Thyroid gland (tissue), 4 donors: ENCODE measurements at regions not wholly inside any gene's neighbourhood (a gene's known extent, or its start where the extent isn't known, plus 50 kb on each side); places are given as distances from the start of the nearest gene placed in this dataset.

ENCODE experiments used
- DNase-seq, 2 donors: peaks; one replicate each; pipeline ENCODE4 v3.0.0-alpha.2; 2019
- H3K27ac ChIP-seq, 3 donors: fragments of 200-600 bp; sonication (generic); 1 replicate in 2 of 3; 2 replicates in 1 of 3; pipeline ENCODE4 v1.5.1; 2016 to 2019; ENCODE audit warnings: mild to moderate bottlenecking in 1 of 3, moderate library complexity in 1 of 3
- H3K27me3 ChIP-seq: fragments of 200-600 bp; sonication (generic); one replicate; pipeline ENCODE4 v1.5.1; 2019
- H3K36me3 ChIP-seq, 2 donors: fragments of 200-600 bp; sonication (generic); one replicate each; pipeline ENCODE4 v1.5.1; 2016 to 2019
- H3K4me1 ChIP-seq, 2 donors: fragments of 200-600 bp; sonication (generic); one replicate each; pipeline ENCODE4 v1.5.1; 2017 to 2019
- H3K4me3 ChIP-seq, 3 donors: fragments of 200-600 bp; sonication (generic); replicated peaks in 1 of 3; 1 replicate in 2 of 3; 2 replicates in 1 of 3; pipeline ENCODE4 v1.5.1; 2016; ENCODE audit warnings: mild to moderate bottlenecking in 1 of 3
- H3K9me3 ChIP-seq: fragments of 200-600 bp; sonication (generic); one replicate; pipeline ENCODE4 v1.5.1; 2017
- POLR2A ChIP-seq, 2 donors: fragments of 450-650 bp; IDR thresholded peaks; one replicate each; pipeline ENCODE4 v1.6.1; 2017; ENCODE audit warnings: antibody characterized with exemption in 2 of 2, mild to moderate bottlenecking in 2 of 2, moderate library complexity in 1 of 2
- WGBS, 2 donors: methylation state at CpG; one replicate each; pipeline ENCODE4 v1.1.5; 2017; 5-methylcytosine and 5-hydroxymethylcytosine counted together
- intact Hi-C: fragments of 100-400 bp; cut with DNase I; formaldehyde crosslinking; loops from one replicate; pipeline ENCODE4 v1.15.1; 2023
- TF ChIP-seq, protein P1 (sequence below), 6 experiments: fragments of 200-600 bp in 3 of 6; fragments of 450-650 bp in 3 of 6; sonication (generic) in 3 of 6; IDR thresholded peaks; one replicate each; pipeline ENCODE4 v1.5.1; 2016 to 2019; ENCODE audit warnings: antibody characterized with exemption in 6 of 6, mild to moderate bottlenecking in 2 of 6, inconsistent platforms in 1 of 6, moderate library complexity in 1 of 6

- H3K9me3 ChIP-seq: no peaks in the 10 kb centered on the region
- no peaks in the 10 kb centered on the region for H3K36me3 ChIP-seq
- no peaks in the 10 kb centered on the region for H3K27me3 ChIP-seq
- DNase-seq: no peak
- peaks cover 0 to 18% of the 10 kb centered on the region in 2 donors for H3K4me1 ChIP-seq
- no peak overlapping the region for H3K4me3 ChIP-seq
- TF ChIP-seq, protein P1, sequence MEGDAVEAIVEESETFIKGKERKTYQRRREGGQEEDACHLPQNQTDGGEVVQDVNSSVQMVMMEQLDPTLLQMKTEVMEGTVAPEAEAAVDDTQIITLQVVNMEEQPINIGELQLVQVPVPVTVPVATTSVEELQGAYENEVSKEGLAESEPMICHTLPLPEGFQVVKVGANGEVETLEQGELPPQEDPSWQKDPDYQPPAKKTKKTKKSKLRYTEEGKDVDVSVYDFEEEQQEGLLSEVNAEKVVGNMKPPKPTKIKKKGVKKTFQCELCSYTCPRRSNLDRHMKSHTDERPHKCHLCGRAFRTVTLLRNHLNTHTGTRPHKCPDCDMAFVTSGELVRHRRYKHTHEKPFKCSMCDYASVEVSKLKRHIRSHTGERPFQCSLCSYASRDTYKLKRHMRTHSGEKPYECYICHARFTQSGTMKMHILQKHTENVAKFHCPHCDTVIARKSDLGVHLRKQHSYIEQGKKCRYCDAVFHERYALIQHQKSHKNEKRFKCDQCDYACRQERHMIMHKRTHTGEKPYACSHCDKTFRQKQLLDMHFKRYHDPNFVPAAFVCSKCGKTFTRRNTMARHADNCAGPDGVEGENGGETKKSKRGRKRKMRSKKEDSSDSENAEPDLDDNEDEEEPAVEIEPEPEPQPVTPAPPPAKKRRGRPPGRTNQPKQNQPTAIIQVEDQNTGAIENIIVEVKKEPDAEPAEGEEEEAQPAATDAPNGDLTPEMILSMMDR (IDR thresholded peaks at IDR 0.05): no peak
- no peak for TF ChIP-seq POLR2A (IDR thresholded peaks at IDR 0.05)
- WGBS, 2 donors: 68 to 85% methylated on average over 3 of the region's 3 CpGs
- intact Hi-C loops: no loop called here
- H3K27ac ChIP-seq: no peak overlapping the region
Measured at GRCh38 chr6:47170617-47170947, 128.4 kb upstream of the ADGRF1 start.

GRCh38 chr6:47169785-47170616 lies 127.9 kb upstream of the ADGRF1 start:
- H3K4me3 ChIP-seq: no peak overlapping the region
- H3K36me3 ChIP-seq: no peaks in the 10 kb centered on the region
- no peaks in the 10 kb centered on the region for H3K27me3 ChIP-seq
- TF ChIP-seq, protein P1 (IDR thresholded peaks at IDR 0.05): no peak
- no peak for TF ChIP-seq POLR2A (IDR thresholded peaks at IDR 0.05)
- H3K4me1 ChIP-seq: peaks cover 0 to 18% of the 10 kb centered on the region in 2 donors
- H3K27ac ChIP-seq: no peak overlapping the region
- H3K9me3 ChIP-seq: no peaks in the 10 kb centered on the region
- intact Hi-C loops: no loop called here
- 77 to 84% methylated on average over 1 of the region's 1 CpG for WGBS, 2 donors
- no peak for DNase-seq

- WGBS, 2 donors: 47 to 59% methylated on average over 2 of the region's 2 CpGs
- intact Hi-C loops: no loop called here
- H3K36me3 ChIP-seq: no peaks in the 10 kb centered on the region
- TF ChIP-seq, protein P1 (IDR thresholded peaks at IDR 0.05): no peak
- no peak for TF ChIP-seq POLR2A (IDR thresholded peaks at IDR 0.05)
- H3K9me3 ChIP-seq: no peaks in the 10 kb centered on the region
- peak; percentile 49 to 54 for DNase-seq
- no peaks in the 10 kb centered on the region for H3K27me3 ChIP-seq
- H3K4me3 ChIP-seq: no peak overlapping the region
- H3K27ac ChIP-seq: no peak overlapping the region
- peaks cover 0 to 18% of the 10 kb centered on the region in 2 donors for H3K4me1 ChIP-seq
Measured at GRCh38 chr6:47168180-47168579, 126.0 kb upstream of the ADGRF1 start.

DNA sequence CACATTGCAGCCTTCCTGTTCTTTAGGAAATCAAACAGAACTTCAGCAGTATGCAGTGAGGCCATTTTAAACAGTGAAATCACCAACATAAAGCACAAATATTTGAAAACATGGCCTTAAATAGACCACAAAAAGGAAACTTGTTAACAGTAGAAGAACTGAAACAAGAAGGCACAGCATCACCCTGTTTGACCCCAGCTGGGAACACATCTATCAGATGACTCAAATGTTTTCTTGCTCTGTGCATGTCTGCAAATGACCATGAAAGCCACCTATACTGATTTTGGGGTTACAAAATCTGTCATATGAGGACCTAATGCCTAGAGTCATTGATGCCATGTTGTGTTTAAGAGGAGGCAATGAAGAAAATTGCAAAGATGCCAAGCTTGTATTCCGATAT lies 123.8 kb upstream of the ADGRF1 start:
- no peak overlapping the region for H3K4me3 ChIP-seq

DNA sequence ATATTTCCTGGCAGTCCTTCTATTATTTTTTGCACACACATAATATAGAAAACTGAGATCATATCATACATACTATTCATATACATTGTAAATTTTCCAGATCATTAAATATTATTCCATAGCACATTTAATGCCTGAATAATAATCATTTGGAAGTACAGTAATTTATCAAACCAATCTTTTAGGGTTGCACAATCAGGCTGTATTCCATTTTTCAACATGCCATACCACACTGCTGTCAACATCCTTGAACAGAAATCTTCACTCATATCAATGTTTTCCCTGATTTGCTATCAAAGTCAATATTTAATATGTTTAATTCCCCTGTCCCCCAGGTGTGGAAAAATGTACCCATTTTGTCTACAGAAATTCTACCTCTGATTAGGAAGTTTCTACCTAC lies 122.7 kb upstream of the ADGRF1 start:
- intact Hi-C loops: no loop called here

More for the DNA sequence above, 123.8 kb upstream of the ADGRF1 start:
- H3K9me3 ChIP-seq: no peaks in the 10 kb centered on the region
- H3K4me1 ChIP-seq: peaks cover 0 to 18% of the 10 kb centered on the region in 2 donors
- no peaks in the 10 kb centered on the region for H3K36me3 ChIP-seq
- WGBS, 2 donors: 87 to 95% methylated on average over 1 of the region's 1 CpG
- no peaks in the 10 kb centered on the region for H3K27me3 ChIP-seq
- intact Hi-C loops: no loop called here
- H3K27ac ChIP-seq: no peak overlapping the region
- TF ChIP-seq, protein P1 (IDR thresholded peaks at IDR 0.05): no peak
- no peak for TF ChIP-seq POLR2A (IDR thresholded peaks at IDR 0.05)
- no peak for DNase-seq

More for the DNA sequence above, 122.7 kb upstream of the ADGRF1 start:
- Histone ChIP-seq H3K27me3 (no peaks in the 10 kb centered on the region), H3K4me3 (no peak overlapping the region), H3K9me3 (no peaks in the 10 kb centered on the region), H3K36me3 (no peaks in the 10 kb centered on the region), H3K27ac (no peak overlapping the region), H3K4me1 (peaks cover 0 to 18% of the 10 kb centered on the region in 2 donors)
- TF ChIP-seq POLR2A (IDR thresholded peaks at IDR 0.05): no peak
- TF ChIP-seq, protein P1 (IDR thresholded peaks at IDR 0.05): no peak
- DNase-seq: no peak
